CD4-positive, alpha-beta T cell treated with Interleukin-2 at 100 ng/mL for 4 hours (primary cell): ENCODE measurements at regions not wholly inside any gene's neighbourhood (a gene's known extent, or its start where the extent isn't known, plus 50 kb on each side); places are given as distances from the start of the nearest gene placed in this dataset.

Experiments
- DNase-seq: peaks from one replicate; pipeline ENCODE4 v3.0.0-alpha.2; 2020; ENCODE audit warnings: low spot score

DNA sequence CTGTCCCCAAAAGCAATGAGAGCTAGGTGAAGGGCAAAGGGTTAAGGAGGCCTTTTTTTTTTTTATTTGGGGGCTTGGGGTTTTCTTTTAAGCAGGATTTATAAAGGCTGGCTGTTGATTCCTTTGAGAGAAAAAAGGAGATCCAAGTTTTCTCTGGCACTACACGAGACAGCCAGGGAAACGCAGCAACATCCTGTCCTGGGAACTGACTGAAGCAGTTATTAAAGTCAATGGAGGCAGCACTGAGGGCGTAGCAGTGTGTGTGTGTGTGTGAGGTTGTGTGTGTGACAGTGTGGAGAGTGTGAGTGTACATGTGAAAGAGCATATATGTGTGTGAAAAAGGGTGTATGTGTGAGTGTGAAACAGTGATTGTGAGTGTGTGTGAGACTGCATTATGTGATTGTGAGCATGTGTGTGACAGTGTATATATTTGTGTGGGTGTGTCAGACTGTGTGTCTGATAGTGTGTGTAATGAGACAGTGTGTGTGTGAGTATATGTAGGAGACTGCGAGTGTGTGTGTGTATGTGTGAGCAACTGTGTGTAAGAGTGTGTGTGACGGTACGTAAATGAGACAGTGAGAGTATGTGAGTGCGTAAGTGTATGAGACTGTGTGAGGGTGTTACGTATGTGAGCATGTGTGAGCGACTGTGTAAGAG lies 65.9 kb upstream of the TIAM1 start:
- DNase-seq, result no peak

DNA sequence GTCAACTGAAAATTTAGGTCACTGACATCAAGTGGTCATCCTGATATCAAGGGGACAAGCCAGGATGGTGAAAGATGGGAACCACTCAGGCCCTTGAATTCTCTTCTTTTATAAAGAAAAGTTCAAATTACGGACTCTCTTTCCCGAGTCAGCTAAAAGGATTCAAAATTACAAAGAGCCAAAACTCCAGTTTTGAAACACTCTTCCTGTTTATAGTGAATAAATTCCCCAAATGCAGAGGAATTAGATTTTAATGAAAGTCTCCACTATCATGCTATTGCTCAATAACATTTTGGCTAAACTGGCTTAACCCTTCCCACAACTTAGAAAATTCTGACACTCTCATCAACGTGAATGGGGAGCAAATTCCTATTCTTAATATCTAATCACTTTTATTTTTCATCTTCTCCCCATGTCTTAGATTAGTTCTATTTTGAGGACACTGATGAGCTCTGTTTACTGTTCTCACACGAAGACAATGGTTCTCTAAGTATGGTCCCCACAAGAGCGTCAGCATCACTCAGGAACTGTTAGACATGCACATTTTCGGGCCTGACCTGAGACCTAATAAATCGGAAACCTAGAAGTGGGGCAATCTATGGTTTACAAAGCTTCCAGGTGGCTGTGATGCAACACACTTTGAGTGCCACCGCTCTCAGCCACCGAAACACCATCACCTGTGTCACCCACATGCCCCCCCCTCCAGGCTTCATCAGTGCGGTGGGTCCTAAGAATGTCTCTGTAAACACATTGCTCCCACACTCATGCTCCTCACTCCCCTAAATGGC lies 64.4 kb upstream of the TIAM1 start:
- DNase-seq, result no peak

DNA sequence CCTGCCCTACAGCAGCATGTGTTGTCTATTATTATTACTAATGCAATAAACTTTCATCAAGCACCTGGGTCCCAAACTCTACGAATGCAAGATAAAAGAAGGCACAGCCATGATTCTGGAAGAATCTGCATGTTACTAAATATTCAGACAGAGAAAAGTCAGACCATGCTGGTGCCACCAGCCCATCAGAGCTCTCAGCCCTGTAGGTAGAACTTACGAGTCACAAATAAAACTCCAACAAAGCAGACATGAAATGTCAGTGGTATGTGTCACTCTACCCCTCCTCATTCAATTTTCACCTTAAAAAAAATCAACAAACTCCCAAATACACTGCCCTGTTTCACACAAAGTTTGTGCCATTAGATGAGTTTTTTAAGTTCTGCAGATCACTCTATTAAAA lies 62.4 kb upstream of the TIAM1 start:
- no peak for DNase-seq

DNA sequence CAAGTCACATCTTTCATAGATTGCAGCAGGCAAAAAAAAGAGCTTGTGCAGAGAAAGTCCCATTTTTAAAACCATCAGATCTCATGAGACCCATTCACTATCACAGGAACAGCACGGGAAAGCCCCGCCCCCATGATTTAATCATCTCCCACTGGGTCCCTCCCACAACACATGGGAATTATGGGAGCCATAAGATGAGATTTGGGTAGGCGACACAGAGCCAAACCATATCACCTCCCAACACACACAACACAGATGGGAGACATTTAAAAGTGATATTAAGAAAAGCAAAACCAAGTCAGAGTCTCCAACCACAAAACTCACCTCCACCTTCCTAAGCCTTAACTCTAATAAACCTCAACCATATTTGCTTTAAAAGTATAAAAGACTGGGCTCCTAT lies 61.5 kb upstream of the TIAM1 start:
- DNase-seq, result no peak

DNA sequence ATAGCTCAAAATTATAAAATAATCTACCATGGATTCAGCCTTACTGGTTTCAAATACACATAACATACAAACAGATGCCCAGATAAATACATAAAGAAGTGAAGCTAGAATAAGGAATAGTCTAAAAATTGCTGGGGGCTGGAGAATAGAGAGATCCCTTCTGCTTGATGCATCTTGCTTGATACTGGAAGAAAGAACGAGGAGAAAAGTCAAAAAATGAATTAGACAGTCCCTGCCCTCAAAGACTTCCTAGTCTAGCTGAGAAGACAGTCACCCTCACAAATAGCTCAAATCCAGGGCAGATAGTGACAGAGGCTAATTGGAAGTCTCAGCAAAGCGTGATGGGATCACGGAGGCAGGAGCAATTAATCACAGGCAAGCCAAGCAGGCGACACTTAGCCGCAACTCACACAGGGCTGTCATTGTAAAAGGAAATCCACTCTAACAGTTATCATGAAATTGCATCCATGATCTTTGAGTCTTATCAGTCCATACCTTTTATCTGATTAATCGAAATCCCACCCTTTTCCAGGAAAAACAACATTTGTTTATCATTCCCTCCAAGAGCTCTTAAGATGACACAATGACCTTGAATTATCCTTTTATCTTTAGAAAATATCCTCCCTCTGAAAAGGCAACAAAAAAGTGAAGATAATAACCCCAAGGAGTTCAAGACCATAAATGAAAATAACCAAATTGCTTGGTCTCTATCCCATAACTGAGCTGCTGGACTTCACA lies 59.7 kb upstream of the TIAM1 start:
- DNase-seq, result no peak

DNA sequence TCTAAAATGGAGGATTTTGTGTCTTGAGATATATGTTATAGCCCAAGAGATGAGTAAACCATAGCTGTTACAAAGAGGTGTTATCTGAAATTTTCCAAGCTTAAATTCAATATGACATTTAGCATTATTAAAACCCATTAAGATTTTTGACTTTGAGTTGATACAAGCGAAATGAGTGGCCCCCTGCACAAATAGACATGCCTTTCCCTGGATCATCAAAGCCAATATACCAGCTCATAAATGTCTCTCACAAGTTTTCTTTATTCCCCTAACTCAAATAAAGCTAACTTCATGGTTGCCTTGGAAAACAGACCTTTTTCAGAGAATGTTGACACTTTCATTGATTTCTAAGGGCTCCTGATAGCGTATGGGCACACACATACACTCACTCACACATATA lies 55.5 kb upstream of the TIAM1 start:
- no peak for DNase-seq

DNA sequence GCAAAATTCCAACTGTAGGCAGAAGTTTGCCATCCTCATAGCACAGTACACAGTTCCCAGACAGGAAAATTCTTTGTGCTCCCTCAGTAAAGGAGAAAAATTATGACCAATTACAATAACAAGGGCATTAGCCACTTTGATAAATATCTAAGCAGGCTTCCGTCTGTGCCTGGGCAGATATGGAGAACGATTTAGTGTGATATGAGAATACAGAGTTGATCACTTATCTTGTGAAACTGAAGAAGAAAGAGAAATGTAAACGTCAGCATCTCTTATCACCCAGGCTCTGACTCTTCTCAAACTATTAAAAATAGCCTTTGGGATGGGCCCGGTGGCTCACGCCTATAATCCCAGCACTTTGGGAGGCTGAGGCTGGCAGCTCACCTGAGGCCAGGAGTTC lies 54.5 kb upstream of the TIAM1 start:
- DNase-seq, result no peak

DNA sequence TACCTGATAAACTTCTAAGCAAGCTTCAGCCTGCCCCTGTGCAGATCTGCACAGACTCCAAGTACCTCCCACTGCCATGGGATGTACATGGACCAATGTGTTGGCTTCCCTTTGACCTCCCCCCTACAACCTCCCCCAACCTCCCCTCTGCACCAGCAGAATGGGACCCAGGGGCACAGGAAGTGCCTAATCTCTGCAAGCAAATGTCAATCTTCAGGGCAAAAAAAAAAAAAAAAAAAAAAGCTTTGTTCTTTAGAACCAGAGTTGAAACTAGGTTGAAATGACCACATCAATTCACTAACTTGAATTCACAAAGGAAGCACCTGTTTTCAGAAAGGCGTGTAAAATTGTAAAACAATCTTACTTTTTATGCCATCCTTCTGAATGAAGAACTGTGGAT lies 53.9 kb upstream of the TIAM1 start:
- DNase-seq, result peak; percentile 19

DNA sequence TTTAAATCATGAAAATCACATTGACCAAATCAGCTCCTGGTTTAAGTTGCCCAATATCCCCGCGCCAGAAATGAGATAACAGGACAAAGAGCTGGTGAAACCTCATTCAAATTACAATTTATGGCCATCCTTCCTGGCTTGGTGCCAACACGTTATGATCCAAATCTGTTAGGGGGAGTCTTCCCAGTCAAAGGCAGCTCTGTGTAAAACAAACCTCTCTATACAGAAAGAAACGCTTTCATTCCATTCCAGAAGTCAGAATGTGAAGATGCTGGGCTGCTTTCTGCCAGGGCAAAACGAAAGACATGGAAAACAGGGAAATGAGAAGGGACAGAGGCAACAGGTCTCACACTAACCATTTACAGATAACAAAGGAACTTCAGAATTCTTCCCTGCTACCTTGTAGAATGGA lies 53.5 kb upstream of the TIAM1 start:
- DNase-seq, result no peak

DNA sequence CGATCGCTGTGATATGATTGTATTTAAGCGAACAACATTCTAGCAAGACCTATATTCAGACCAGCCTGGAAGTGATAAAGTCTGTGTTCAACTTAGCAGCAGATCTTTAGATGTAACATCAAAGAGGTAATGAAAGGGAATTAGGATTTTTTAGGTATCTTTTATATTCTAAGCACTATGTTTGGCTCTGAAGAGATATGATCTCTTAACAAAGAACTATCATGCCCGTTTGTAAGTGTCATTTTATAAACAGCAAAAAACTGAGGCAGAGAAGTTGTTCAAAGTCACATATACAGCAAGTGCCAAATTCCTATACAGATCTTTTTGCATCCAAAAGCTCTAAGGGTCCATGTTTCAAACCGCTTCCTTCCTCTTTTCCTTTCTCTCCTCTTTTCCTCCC lies 53.0 kb upstream of the TIAM1 start:
- DNase-seq, result no peak

DNA sequence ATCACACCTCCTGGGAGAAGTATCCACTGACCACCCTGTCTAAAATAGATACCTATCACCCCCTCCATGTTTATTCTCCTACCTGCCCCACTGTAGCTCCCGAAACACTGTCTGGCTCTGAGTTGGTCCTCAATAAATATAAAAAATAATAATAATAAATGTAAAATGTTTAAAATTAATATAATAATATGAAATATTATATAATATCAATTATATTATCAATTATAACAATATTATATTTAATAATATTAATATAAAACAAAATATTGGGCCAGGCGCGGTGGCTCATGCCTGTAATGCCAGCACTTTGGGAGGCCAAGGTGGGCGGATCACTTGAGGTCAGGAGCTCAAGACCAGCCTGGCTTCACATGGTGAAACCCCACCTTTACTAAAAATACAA lies 52.3 kb upstream of the TIAM1 start:
- DNase-seq, result no peak

DNA sequence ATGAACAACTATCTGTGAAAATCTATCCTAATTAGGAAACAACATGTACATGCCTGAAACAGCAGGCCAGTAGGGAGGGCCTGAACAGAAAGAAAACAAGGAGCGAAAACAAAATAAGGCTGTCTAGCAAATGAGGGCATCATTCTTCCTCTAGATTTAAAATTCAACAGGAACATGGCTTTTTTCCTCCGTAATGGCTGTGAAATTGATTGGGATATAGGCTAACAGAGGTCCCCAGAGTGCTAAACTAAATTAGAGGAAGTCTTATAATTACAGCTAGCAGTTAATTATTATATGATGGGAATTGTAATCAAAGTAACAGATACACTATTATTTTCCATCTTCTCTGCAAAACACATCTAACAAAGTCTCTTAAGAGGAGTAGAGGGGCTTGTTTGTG lies 51.7 kb upstream of the TIAM1 start:
- DNase-seq, result no peak

DNA sequence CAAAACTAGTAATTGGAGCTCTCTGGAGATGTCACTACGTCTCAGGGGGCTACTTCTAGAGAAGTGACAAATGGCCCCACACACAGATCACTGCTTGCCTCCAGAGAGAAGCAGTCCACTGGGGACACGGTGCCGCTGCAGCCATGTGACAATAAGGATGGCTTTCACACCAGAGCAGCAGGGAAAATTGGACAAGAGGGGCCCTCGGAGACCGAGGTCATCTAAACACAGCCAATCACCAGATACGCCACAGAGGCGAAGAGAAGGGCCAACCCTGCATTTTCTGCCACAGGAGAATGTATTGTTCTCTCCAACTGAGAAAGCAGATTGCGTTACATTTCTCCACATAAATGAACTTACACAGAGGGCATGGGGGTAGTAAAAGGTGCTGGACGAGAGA lies 51.2 kb upstream of the TIAM1 start:
- DNase-seq, result no peak

DNA sequence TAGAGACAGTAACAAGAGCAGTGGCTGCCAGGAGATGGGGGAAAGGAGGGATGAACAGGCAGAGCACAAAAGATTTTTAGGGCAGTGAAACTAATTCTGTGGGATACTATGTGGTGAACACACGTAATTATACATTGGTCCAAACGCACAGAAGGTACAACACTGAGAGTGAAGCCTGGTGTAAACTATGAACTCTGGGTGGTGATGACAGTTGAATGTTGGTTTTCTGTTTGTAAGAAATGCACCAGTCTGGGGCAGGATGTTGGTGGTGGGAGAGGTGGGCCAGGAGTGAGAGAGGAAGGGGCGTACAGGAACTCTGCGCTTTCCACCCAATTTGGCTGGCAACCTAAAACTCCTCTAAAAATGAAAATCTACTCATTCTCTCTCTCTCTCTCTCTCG lies 50.2 kb upstream of the TIAM1 start:
- DNase-seq, result no peak
